ENCODE measurements at regions not wholly inside any gene's neighbourhood (a gene's known extent, or its start where the extent isn't known, plus 50 kb on each side); places are given as distances from the start of the nearest gene placed in this dataset.
A peak's percentile ranks its signal among the peaks of the same experiment; 100 is the strongest.

GRCh38 chr7:11221984-11222383 is 248.3 kb downstream of the PHF14 start:
- intact Hi-C loops (cut with DNase I, micrococcal nuclease): no loop called here

GRCh38 chr7:11224535-11224934 is 250.9 kb downstream of the PHF14 start:
- Histone ChIP-seq H3K4me1 (ENCODE audit: low read depth) (no peaks in the 10 kb centered on the region), H3K9me3 (no peaks in the 10 kb centered on the region), H3K36me3 (ENCODE audit: low read depth) (no peaks in the 10 kb centered on the region), H3K4me3 (no peak overlapping the region)
- ATAC-seq: no peak
- intact Hi-C loops (cut with DNase I, micrococcal nuclease): no loop called here
- DNase-seq: no peak
- TF ChIP-seq CTCF (IDR thresholded peaks at IDR 0.05): no peak

More at GRCh38 chr7:11221984-11222383, 248.3 kb downstream of the PHF14 start:
- H3K4me1 ChIP-seq (ENCODE audit: low read depth): no peaks in the 10 kb centered on the region
- no peaks in the 10 kb centered on the region for H3K36me3 ChIP-seq (ENCODE audit: low read depth)
- no peak for ATAC-seq
- DNase-seq: no peak
- no peak for TF ChIP-seq CTCF (IDR thresholded peaks at IDR 0.05)
- H3K4me3 ChIP-seq: no peak overlapping the region
- H3K9me3 ChIP-seq: no peaks in the 10 kb centered on the region

- no peak for TF ChIP-seq CTCF (IDR thresholded peaks at IDR 0.05)
- DNase-seq (peak; percentile 34 to 43 (median 39)), ATAC-seq (peak; percentile 33)
- no peak overlapping the region for H3K4me3 ChIP-seq
- no peaks in the 10 kb centered on the region for H3K4me1 ChIP-seq (ENCODE audit: low read depth)
- no peaks in the 10 kb centered on the region for H3K36me3 ChIP-seq (ENCODE audit: low read depth)
- intact Hi-C loops (cut with DNase I, micrococcal nuclease): no loop called here
- no peaks in the 10 kb centered on the region for H3K9me3 ChIP-seq
Measured at GRCh38 chr7:11228515-11228914, 254.8 kb downstream of the PHF14 start.

- no peak overlapping the region for H3K4me3 ChIP-seq
- ATAC-seq (no peak), DNase-seq (no peak)
- TF ChIP-seq CTCF (IDR thresholded peaks at IDR 0.05): no peak
- H3K4me1 ChIP-seq (ENCODE audit: low read depth): no peaks in the 10 kb centered on the region
- intact Hi-C loops (cut with DNase I, micrococcal nuclease): no loop called here
- no peaks in the 10 kb centered on the region for H3K9me3 ChIP-seq
- H3K36me3 ChIP-seq (ENCODE audit: low read depth): no peaks in the 10 kb centered on the region
Measured at GRCh38 chr7:11231190-11231589, 257.5 kb downstream of the PHF14 start.

GRCh38 chr7:11232462-11232861 is 258.8 kb downstream of the PHF14 start:
- Histone ChIP-seq H3K4me3 (no peak overlapping the region), H3K4me1 (ENCODE audit: low read depth) (no peaks in the 10 kb centered on the region), H3K36me3 (ENCODE audit: low read depth) (no peaks in the 10 kb centered on the region), H3K9me3 (no peaks in the 10 kb centered on the region)
- intact Hi-C loops (cut with DNase I, micrococcal nuclease): no loop called here
- DNase-seq (no peak), ATAC-seq (no peak)
- TF ChIP-seq CTCF (IDR thresholded peaks at IDR 0.05): no peak

GRCh38 chr7:11233871-11234270 is 260.2 kb downstream of the PHF14 start:
- ATAC-seq (no peak), DNase-seq (no peak)
- Histone ChIP-seq H3K36me3 (ENCODE audit: low read depth) (no peaks in the 10 kb centered on the region), H3K9me3 (no peaks in the 10 kb centered on the region), H3K4me1 (ENCODE audit: low read depth) (no peaks in the 10 kb centered on the region), H3K4me3 (no peak overlapping the region)
- TF ChIP-seq CTCF (IDR thresholded peaks at IDR 0.05): no peak
- intact Hi-C loops (cut with DNase I, micrococcal nuclease): no loop called here
